ENCODE measurements at regions not wholly inside any gene's neighbourhood (a gene's known extent, or its start where the extent isn't known, plus 50 kb on each side); places are given as distances from the start of the nearest gene placed in this dataset.

- TF ChIP-seq CTCF (IDR thresholded peaks at IDR 0.05 in 4 of 5, conservative IDR thresholded peaks at IDR 0.05 in 1 of 5) (no peak), POLR2A (IDR thresholded peaks at IDR 0.05) (no peak)
Observed at GRCh38 chr7:152923711-152924110, 164.2 kb downstream of the ACTR3B start.

Data from gastrocnemius medialis (tissue), 4 donors.